Fibroblast of the aortic adventitia (primary cell): ENCODE measurements at regions not wholly inside any gene's neighbourhood (a gene's known extent, or its start where the extent isn't known, plus 50 kb on each side); places are given as distances from the start of the nearest gene placed in this dataset.

Source experiments
- DNase-seq: peaks from one replicate; pipeline ENCODE4 v3.0.0-alpha.2; 2010; ENCODE audit warnings: low read depth
- H3K4me3 ChIP-seq: 2 replicates; pipeline ENCODE4 v1.5.1; 2011; ENCODE audit warnings: low read depth, mild to moderate bottlenecking, control low read depth, low read length, moderate library complexity
- TF ChIP-seq, protein P1 (sequence below): IDR thresholded peaks from 2 replicates; pipeline ENCODE4 v1.5.1; 2011; ENCODE audit warnings: mild to moderate bottlenecking, low read length, control low read depth, inconsistent platforms; ENCODE audit not compliant: insufficient read depth

DNA sequence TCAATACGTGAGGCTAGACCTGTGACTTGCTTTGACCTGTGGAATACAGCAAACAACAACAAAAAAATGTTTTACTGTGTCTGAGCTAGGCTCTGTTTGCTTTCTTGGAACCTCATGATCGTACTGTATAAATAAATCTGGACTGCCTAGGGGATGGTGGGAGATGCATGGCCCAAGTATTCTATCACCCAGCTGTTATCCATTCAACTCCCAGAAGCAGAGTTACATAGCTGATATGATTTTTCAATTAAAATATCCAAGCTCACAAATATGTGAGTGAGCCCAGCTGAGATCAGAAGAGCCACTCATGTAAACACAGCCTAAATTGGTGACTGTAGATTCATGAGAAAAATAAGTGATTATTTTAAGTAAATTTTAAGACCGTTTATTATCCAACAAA lies 154.1 kb upstream of the THUMPD2 start:
- TF ChIP-seq, protein P1, sequence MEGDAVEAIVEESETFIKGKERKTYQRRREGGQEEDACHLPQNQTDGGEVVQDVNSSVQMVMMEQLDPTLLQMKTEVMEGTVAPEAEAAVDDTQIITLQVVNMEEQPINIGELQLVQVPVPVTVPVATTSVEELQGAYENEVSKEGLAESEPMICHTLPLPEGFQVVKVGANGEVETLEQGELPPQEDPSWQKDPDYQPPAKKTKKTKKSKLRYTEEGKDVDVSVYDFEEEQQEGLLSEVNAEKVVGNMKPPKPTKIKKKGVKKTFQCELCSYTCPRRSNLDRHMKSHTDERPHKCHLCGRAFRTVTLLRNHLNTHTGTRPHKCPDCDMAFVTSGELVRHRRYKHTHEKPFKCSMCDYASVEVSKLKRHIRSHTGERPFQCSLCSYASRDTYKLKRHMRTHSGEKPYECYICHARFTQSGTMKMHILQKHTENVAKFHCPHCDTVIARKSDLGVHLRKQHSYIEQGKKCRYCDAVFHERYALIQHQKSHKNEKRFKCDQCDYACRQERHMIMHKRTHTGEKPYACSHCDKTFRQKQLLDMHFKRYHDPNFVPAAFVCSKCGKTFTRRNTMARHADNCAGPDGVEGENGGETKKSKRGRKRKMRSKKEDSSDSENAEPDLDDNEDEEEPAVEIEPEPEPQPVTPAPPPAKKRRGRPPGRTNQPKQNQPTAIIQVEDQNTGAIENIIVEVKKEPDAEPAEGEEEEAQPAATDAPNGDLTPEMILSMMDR = no peak
- no peak for DNase-seq
- H3K4me3 ChIP-seq = no peak overlapping the region

DNA sequence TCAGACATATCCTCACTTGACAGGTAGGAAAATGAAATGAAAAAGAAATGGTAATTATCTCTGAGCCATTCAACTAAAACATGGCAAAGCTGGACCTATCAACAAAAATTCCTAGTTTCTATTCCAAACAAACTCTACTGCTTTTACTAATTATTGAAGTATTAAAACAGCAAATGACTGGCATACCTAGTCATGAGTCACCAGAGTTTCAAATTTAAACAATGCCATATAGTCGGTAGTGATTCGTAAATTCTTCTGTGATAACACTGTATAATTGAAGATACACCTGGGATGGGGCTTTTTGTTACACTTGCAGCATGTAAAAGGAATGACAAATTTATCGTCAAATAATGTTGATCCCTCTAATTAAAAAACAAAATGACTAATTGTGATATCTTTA lies 153.1 kb upstream of the THUMPD2 start:
- TF ChIP-seq, protein P1 = no peak
- no peak overlapping the region for H3K4me3 ChIP-seq
- DNase-seq = no peak

DNA sequence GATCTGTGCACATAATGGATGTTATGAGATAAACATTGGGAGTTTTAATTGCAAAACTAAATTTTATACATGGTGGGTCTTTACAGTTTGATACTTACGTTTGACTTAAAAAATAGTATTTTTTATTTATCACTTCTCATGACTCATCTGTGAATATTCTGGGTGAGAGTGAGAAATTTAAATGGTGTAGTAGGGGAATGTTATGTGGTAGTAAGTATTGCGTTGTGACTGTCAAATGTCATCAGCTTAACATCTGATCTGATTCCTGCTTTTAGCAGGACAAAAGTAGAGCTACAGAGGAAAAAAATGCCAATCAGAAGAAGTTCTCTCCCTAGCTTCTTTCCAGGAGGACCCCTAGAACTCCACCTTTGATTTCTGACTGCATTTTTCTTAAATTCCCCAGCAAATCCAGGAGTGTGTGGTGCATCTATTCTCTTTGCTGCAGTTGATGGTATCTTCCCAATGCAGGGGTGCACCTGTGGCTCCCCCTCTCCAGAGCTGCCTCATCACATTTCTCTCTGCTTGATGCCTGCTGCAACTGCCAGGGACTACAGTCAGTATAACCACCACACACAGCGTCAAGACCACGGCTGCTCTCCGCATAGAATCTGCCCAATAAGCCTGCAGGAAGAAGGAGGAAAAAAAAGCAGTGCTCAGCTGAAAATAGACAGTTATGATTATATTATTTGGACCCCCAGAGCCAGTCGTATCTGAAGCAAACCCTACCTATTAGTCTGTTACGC lies 151.3 kb upstream of the THUMPD2 start:
- H3K4me3 ChIP-seq = no peak overlapping the region
- TF ChIP-seq, protein P1 = no peak
- no peak for DNase-seq

DNA sequence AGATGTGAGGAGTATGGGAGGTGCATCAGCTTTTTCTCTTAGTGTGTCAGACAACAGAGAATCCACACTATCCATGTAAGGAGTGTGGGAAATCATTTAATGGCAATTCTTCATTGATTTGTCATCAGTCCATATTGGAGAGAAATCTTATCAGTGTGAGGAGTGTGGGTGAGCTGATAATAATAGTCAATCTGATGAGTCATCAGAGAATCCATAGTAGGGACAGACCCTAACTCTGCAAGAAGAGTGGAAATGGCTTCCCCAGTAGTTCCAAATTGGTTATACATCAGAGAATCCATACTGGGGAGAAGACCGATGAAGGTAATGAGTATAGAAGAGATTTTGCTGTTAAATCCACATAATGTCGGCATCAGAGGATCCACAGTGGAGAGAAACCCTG lies 150.5 kb upstream of the THUMPD2 start:
- TF ChIP-seq, protein P1 = no peak
- DNase-seq = no peak
- H3K4me3 ChIP-seq = no peak overlapping the region

DNA sequence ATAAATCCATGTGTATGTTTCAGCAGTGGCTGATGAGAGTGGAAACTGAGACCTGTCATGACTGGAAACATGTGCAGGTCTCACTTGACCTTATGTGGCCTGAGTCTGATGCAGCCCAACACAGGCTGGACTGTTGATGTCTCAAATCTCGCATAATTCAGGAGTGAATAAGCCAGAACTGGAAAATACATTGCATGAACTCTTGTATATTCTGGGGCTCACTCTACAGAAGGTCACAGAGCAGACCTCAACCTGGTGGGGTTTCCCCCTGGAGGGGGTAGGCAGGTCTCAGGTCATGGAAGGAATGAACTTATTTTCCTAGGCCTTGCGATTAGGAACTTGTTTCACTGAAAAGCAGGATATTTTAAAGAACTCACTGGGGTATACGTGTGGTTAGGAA lies 146.3 kb upstream of the THUMPD2 start:
- no peak for DNase-seq
- TF ChIP-seq, protein P1 = no peak
- no peak overlapping the region for H3K4me3 ChIP-seq

DNA sequence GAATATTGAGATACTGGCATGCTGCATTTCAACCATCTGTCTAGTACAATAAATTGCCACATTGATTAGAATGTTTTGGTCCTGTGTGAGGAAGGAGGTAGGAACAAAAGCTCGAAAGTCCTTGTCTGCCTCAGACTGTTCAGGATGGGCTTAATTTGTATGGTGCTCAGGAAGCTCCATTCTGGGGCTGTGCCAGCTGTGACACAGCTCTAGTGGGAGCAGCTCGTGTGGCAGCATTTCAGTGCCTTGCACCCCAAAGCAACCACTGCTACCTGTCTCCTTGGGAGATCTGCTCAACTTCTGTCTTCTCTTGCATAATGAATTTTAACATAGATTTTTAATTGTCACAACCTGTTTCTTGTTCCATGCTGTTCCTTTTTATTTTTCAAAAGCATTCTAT lies 144.4 kb upstream of the THUMPD2 start:
- TF ChIP-seq, protein P1 = no peak
- H3K4me3 ChIP-seq = no peak overlapping the region
- DNase-seq = peak; percentile 35
